ENCODE measurements at regions not wholly inside any gene's neighbourhood (a gene's known extent, or its start where the extent isn't known, plus 50 kb on each side); places are given as distances from the start of the nearest gene placed in this dataset.
"Not testable (repeated sequence)": the region's sequence is repeated elsewhere in the genome, so short reads cannot be mapped to it uniquely, and the experiment has no call there.

DNA sequence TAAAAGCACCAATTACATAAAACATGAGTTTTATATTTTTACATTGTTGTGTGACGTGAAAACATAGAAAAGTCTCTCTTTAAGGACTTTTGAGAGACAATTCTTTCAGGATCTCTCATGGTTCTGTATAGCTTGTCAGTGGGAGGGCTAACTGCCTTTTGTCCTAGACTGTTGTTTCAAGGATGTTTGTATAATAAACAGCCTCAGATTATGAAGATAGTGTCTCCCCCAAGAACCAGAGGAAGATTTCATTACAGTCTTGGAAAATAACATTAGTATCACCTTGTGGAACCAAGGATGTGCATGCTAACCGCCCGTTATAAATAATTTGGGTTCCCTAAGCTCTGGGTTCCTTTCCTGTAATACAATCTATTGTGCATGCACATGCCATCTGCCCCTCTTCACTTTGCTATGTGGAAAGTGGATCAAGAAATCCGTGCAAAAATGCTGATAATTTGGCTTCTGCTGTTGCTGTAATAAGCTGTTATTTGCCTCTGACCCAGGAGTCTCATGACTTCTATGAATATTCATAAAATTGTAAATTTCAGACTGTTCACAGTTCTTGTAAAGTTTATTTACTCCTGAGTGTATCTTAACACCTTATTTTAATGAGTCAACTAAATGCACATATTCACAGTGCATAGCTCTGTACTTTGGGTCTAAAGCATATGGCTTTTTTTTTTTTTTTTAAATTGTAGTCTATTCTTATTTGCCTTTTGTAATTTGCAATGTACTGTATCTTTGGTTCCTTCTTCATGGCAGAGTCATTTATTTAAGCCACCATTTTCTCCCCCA lies 265.5 kb downstream of the PTH2R start:
- Mint-ChIP-seq H3K9me3 (peaks cover 1% of the 10 kb centered on the region), H3K36me3 (no peaks in the 10 kb centered on the region), H3K4me1 (ENCODE audit: unreplicated experiment) (peaks cover 5% of the 10 kb centered on the region), H3K4me3 (no peak overlapping the region), H3K27me3 (peaks cover 3% of the 10 kb centered on the region), H3K27ac (no peak overlapping the region)
- DNase-seq (ENCODE audit: extremely low spot score, unreplicated experiment), result no peak
- TF ChIP-seq, protein P1, sequence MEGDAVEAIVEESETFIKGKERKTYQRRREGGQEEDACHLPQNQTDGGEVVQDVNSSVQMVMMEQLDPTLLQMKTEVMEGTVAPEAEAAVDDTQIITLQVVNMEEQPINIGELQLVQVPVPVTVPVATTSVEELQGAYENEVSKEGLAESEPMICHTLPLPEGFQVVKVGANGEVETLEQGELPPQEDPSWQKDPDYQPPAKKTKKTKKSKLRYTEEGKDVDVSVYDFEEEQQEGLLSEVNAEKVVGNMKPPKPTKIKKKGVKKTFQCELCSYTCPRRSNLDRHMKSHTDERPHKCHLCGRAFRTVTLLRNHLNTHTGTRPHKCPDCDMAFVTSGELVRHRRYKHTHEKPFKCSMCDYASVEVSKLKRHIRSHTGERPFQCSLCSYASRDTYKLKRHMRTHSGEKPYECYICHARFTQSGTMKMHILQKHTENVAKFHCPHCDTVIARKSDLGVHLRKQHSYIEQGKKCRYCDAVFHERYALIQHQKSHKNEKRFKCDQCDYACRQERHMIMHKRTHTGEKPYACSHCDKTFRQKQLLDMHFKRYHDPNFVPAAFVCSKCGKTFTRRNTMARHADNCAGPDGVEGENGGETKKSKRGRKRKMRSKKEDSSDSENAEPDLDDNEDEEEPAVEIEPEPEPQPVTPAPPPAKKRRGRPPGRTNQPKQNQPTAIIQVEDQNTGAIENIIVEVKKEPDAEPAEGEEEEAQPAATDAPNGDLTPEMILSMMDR (conservative IDR thresholded peaks at IDR 0.05), result no peak

DNA sequence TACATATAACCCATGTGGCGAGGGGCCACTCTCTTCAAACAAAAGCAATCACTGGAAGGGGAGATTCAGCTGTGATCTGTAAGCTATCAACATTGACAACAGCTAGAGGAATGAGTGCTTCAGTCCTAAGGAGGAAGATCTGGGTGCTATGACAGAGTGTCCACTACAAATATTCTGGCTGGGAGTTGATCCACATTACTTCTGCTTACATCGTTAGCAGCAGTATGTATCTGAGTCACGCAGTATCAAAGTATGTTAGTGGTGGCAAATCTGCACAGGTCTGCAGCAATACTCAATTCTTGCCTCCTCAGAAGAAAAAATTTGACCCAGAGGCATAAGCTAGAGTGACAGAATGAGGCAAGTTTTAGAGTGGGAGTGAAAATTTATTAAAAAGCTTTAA lies 267.0 kb downstream of the PTH2R start:
- Mint-ChIP-seq H3K27me3 (peaks cover 3% of the 10 kb centered on the region), H3K9me3 (no peaks in the 10 kb centered on the region), H3K4me3 (no peak overlapping the region), H3K36me3 (no peaks in the 10 kb centered on the region), H3K4me1 (ENCODE audit: unreplicated experiment) (peaks cover 5% of the 10 kb centered on the region), H3K27ac (no peak overlapping the region)
- TF ChIP-seq, protein P1 (conservative IDR thresholded peaks at IDR 0.05), result no peak
- no peak for DNase-seq (ENCODE audit: extremely low spot score, unreplicated experiment)

DNA sequence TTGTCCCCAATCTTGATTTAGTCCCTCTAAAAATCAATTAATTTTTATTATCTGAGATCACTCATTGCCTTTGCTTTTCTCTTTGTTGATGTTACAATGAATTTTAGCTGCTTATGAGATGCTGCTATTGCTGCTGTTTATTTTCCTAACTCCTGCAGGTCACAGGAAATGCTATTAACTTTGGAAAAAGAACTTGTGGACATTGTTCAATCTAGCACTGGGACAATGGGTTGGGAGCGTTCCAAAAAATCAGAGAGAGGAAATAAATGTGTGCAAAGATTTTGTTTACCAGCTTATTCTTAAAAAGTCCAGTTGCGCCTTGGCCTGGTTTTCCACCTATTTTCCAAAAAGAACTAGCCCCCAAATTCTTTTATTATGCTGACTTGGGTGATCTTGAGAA lies 268.3 kb downstream of the PTH2R start:
- Mint-ChIP-seq H3K36me3 (no peaks in the 10 kb centered on the region), H3K9me3 (no peaks in the 10 kb centered on the region), H3K4me3 (no peak overlapping the region), H3K4me1 (ENCODE audit: unreplicated experiment) (peaks cover 5% of the 10 kb centered on the region), H3K27me3 (peaks cover 3% of the 10 kb centered on the region), H3K27ac (no peak overlapping the region)
- DNase-seq (ENCODE audit: extremely low spot score, unreplicated experiment), result no peak
- TF ChIP-seq, protein P1 (conservative IDR thresholded peaks at IDR 0.05), result no peak

DNA sequence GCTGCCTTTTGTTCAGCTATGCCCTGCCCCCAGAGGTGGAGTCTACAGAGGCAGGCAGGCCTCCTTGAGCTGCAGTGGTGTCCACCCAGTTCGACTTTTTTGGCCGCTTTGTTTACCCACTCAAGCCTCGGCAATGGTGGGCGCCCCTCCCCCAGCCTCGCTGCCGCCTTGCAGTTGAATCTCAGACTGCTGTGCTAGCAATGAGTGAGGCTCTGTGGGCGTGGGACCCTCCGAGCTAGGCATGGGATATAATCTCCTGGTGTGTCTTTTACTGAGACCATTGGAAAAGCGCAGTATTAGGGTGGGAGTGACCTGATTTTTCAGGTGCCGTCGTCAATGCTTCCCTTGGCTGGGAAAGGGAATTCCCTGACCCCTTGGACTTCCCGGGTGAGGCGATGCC lies 279.3 kb downstream of the PTH2R start:
- not testable (repeated sequence) for H3K36me3 Mint-ChIP-seq; DNase-seq (ENCODE audit: extremely low spot score, unreplicated experiment); H3K27ac Mint-ChIP-seq; H3K27me3 Mint-ChIP-seq; H3K9me3 Mint-ChIP-seq; H3K4me3 Mint-ChIP-seq; H3K4me1 Mint-ChIP-seq (ENCODE audit: unreplicated experiment)

DNA sequence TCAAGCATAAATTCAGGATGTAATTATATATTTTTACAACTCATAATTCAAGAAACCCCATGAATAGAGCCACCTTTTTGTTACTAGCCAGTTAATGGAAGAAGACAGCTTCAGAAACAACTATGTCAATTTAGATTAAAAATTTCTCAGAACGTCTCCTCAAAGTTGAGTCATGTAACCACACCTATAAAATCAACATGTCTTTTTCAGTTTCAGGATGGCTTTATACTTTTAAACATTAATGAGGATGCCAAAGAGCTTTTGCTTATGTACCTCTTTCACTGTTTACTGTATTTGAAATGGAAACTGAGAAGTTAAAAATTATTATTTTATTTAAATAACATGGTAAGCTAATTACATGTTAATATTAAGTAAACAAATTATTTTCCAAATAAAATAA lies 280.1 kb downstream of the PTH2R start:
- no peak overlapping the region for H3K27ac Mint-ChIP-seq
- TF ChIP-seq, protein P1 (conservative IDR thresholded peaks at IDR 0.05), result no peak
- no peaks in the 10 kb centered on the region for H3K36me3 Mint-ChIP-seq
- H3K4me1 Mint-ChIP-seq (ENCODE audit: unreplicated experiment), result no peaks in the 10 kb centered on the region
- H3K27me3 Mint-ChIP-seq, result no peaks in the 10 kb centered on the region
- H3K9me3 Mint-ChIP-seq, result peaks cover 3% of the 10 kb centered on the region
- no peak overlapping the region for H3K4me3 Mint-ChIP-seq
- DNase-seq (ENCODE audit: extremely low spot score, unreplicated experiment), result no peak

DNA sequence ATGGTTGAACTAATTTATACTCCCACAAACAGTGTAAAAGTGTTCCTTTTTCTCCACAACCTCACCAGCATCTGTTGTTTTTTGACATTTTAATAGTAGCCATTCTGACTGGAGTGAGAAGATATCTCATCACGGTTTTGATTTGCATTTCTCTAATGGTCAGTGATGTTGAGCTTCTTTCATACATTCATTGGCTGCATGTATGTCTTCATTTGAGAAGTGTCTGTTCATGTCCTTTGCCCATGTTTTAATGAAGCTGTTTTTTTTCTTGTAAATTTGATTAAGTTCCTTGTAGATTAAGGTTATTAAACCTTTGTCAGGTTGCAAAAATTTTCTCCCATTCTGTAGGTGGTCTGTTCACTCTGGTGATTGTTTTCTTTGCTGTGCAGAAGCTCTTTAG lies 281.1 kb downstream of the PTH2R start:
- H3K4me3 Mint-ChIP-seq; H3K36me3 Mint-ChIP-seq; H3K27ac Mint-ChIP-seq; DNase-seq (ENCODE audit: extremely low spot score, unreplicated experiment); H3K4me1 Mint-ChIP-seq (ENCODE audit: unreplicated experiment); H3K9me3 Mint-ChIP-seq; H3K27me3 Mint-ChIP-seq: not testable (repeated sequence)
